Natural killer cell treated with Interleukin-12 subunit alpha and Interleukin-12 subunit beta and Interleukin-15 and Interleukin-18, amount 100 ng/mL, for 72 hours (primary cell): ENCODE measurements at regions not wholly inside any gene's neighbourhood (a gene's known extent, or its start where the extent isn't known, plus 50 kb on each side); places are given as distances from the start of the nearest gene placed in this dataset.

Experiments used
- ATAC-seq, 2 donors: fragments of 150-1000 bp; cut with Tn5 transposase in 1 of 2; sonication (Bioruptor Pico), chemical (Tn5 transposase) in 1 of 2; 2 replicates each; pipeline ENCODE4 v1.10.0; 2021
- DNase-seq: peaks from one replicate; pipeline ENCODE4 v3.0.0; 2022; ENCODE audit warnings: low spot score
- H3K27ac Mint-ChIP-seq, 2 donors: 1 replicate in 1 of 2; 2 replicates in 1 of 2; pipeline ENCODE4 v1.8.0; 2022; ENCODE audit warnings: mixed read lengths in 2 of 2, mild to moderate bottlenecking in 1 of 2, moderate library complexity in 1 of 2
- H3K27me3 Mint-ChIP-seq, 2 donors: 1 replicate in 1 of 2; 2 replicates in 1 of 2; pipeline ENCODE4 v1.8.0; 2022; ENCODE audit warnings: mixed read lengths in 2 of 2
- H3K36me3 Mint-ChIP-seq: one replicate; pipeline ENCODE4 v1.8.0; 2022; ENCODE audit warnings: mixed read lengths
- H3K4me1 Mint-ChIP-seq, 2 donors: 1 replicate in 1 of 2; 2 replicates in 1 of 2; pipeline ENCODE4 v1.8.0; 2022; ENCODE audit warnings: low read depth in 2 of 2, mixed read lengths in 2 of 2, mild to moderate bottlenecking in 1 of 2
- H3K4me3 Mint-ChIP-seq: one replicate; pipeline ENCODE4 v1.8.0; 2022; ENCODE audit warnings: mixed read lengths
- H3K9me3 Mint-ChIP-seq: 2 replicates; pipeline ENCODE4 v1.8.0; 2022; ENCODE audit warnings: mixed read lengths

- Mint-ChIP-seq H3K27ac (no peak overlapping the region), H3K4me3 (no peak overlapping the region)
These were observed 295.5 kb downstream of the KCNRG start for GRCh38 chr13:50310734-50311133.

GRCh38 chr13:50318887-50319286 lies 303.6 kb downstream of the KCNRG start:
- Mint-ChIP-seq H3K4me1 (peaks cover 26 to 42% of the 10 kb centered on the region in 2 donors), H3K9me3 (no peaks in the 10 kb centered on the region), H3K36me3 (peaks cover 5% of the 10 kb centered on the region), H3K27me3 (no peaks in the 10 kb centered on the region), H3K27ac (peak overlapping the region; percentile 87 to 88), H3K4me3 (no peak overlapping the region)
- DNase-seq: no peak
- ATAC-seq: peak in 1 of 2 donors; percentile 55

More at GRCh38 chr13:50310734-50311133, 295.5 kb downstream of the KCNRG start:
- ATAC-seq (no peak), DNase-seq (no peak)
- Mint-ChIP-seq H3K9me3 (no peaks in the 10 kb centered on the region), H3K36me3 (peaks cover under 1% of the 10 kb centered on the region), H3K27me3 (no peaks in the 10 kb centered on the region), H3K4me1 (peaks cover 7 to 18% of the 10 kb centered on the region in 2 donors)

- H3K9me3 Mint-ChIP-seq: peaks cover 3% of the 10 kb centered on the region
- peak overlapping the region; percentile 67 for H3K4me3 Mint-ChIP-seq
- peaks cover 29 to 49% of the 10 kb centered on the region in 2 donors for H3K4me1 Mint-ChIP-seq
These were observed 304.5 kb downstream of the KCNRG start for GRCh38 chr13:50319635-50320255.

GRCh38 chr13:50320271-50320862 lies 305.1 kb downstream of the KCNRG start:
- peak overlapping the region; percentile 87 to 88 for H3K27ac Mint-ChIP-seq
- peaks cover 16% of the 10 kb centered on the region for H3K36me3 Mint-ChIP-seq
- H3K27me3 Mint-ChIP-seq: no peaks in the 10 kb centered on the region
- H3K4me1 Mint-ChIP-seq: peaks cover 32 to 52% of the 10 kb centered on the region in 2 donors
- DNase-seq: no peak
- H3K9me3 Mint-ChIP-seq: peaks cover 3% of the 10 kb centered on the region
- ATAC-seq: no peak
- H3K4me3 Mint-ChIP-seq: peak overlapping the region; percentile 67

More at GRCh38 chr13:50319635-50320255, 304.5 kb downstream of the KCNRG start:
- H3K27ac Mint-ChIP-seq: peak overlapping the region; percentile 87 to 88
- no peaks in the 10 kb centered on the region for H3K27me3 Mint-ChIP-seq
- peaks cover 13% of the 10 kb centered on the region for H3K36me3 Mint-ChIP-seq
- DNase-seq (no peak), ATAC-seq (peak; percentile 78 to 90)

GRCh38 chr13:50322006-50322405 lies 306.8 kb downstream of the KCNRG start:
- H3K9me3 Mint-ChIP-seq: peaks cover 3% of the 10 kb centered on the region
- H3K27me3 Mint-ChIP-seq: no peaks in the 10 kb centered on the region
- H3K4me1 Mint-ChIP-seq: peaks cover 35 to 61% of the 10 kb centered on the region in 2 donors
- no peak overlapping the region for H3K4me3 Mint-ChIP-seq
- H3K27ac Mint-ChIP-seq: peak overlapping the region in 1 of 2 donors; percentile 20
- ATAC-seq (no peak), DNase-seq (no peak)
- H3K36me3 Mint-ChIP-seq: peaks cover 16% of the 10 kb centered on the region

- H3K27ac Mint-ChIP-seq: no peak overlapping the region
- DNase-seq: no peak
- ATAC-seq: no peak
- H3K36me3 Mint-ChIP-seq: peaks cover 16% of the 10 kb centered on the region
- no peak overlapping the region for H3K4me3 Mint-ChIP-seq
- no peaks in the 10 kb centered on the region for H3K27me3 Mint-ChIP-seq
- peaks cover 3% of the 10 kb centered on the region for H3K9me3 Mint-ChIP-seq
- peaks cover 32 to 57% of the 10 kb centered on the region in 2 donors for H3K4me1 Mint-ChIP-seq
These were observed 308.3 kb downstream of the KCNRG start for GRCh38 chr13:50323440-50324065.

GRCh38 chr13:50326271-50326670 lies 311.0 kb downstream of the KCNRG start:
- H3K4me3 Mint-ChIP-seq: no peak overlapping the region
- peaks cover 3% of the 10 kb centered on the region for H3K9me3 Mint-ChIP-seq
- H3K27ac Mint-ChIP-seq: peak overlapping the region in 1 of 2 donors; percentile 6
- DNase-seq (no peak), ATAC-seq (no peak)
- peaks cover 16% of the 10 kb centered on the region for H3K36me3 Mint-ChIP-seq
- H3K27me3 Mint-ChIP-seq: no peaks in the 10 kb centered on the region
- peaks cover 15 to 32% of the 10 kb centered on the region in 2 donors for H3K4me1 Mint-ChIP-seq

- ATAC-seq (no peak), DNase-seq (no peak)
- Mint-ChIP-seq H3K9me3 (peaks cover 3% of the 10 kb centered on the region), H3K4me3 (no peak overlapping the region), H3K27me3 (no peaks in the 10 kb centered on the region), H3K27ac (peak overlapping the region in 1 of 2 donors; percentile 6), H3K36me3 (peaks cover 16% of the 10 kb centered on the region), H3K4me1 (peaks cover 15 to 32% of the 10 kb centered on the region in 2 donors)
These were observed 311.6 kb downstream of the KCNRG start for GRCh38 chr13:50326811-50327210.

GRCh38 chr13:50334115-50334778 lies 319.0 kb downstream of the KCNRG start:
- H3K4me1 Mint-ChIP-seq: peaks cover 10 to 13% of the 10 kb centered on the region in 2 donors
- H3K27ac Mint-ChIP-seq: peak overlapping the region in 1 of 2 donors; percentile 66
- no peak for DNase-seq
- H3K36me3 Mint-ChIP-seq: no peaks in the 10 kb centered on the region
- H3K27me3 Mint-ChIP-seq: no peaks in the 10 kb centered on the region
- no peaks in the 10 kb centered on the region for H3K9me3 Mint-ChIP-seq
- no peak for ATAC-seq
- H3K4me3 Mint-ChIP-seq: no peak overlapping the region

- DNase-seq: no peak
- Mint-ChIP-seq H3K27ac (peak overlapping the region in 1 of 2 donors; percentile 66), H3K4me3 (no peak overlapping the region), H3K36me3 (no peaks in the 10 kb centered on the region), H3K4me1 (peaks cover 10 to 13% of the 10 kb centered on the region in 2 donors), H3K9me3 (no peaks in the 10 kb centered on the region), H3K27me3 (no peaks in the 10 kb centered on the region)
- ATAC-seq: no peak
These were observed 319.7 kb downstream of the KCNRG start for GRCh38 chr13:50334944-50335343.

- H3K27ac Mint-ChIP-seq: peak overlapping the region in 1 of 2 donors; percentile 66
- H3K4me1 Mint-ChIP-seq: peaks cover 4 to 5% of the 10 kb centered on the region in 2 donors
- DNase-seq (no peak), ATAC-seq (no peak)
- peaks cover 5% of the 10 kb centered on the region for H3K36me3 Mint-ChIP-seq
- no peaks in the 10 kb centered on the region for H3K9me3 Mint-ChIP-seq
- peaks cover 0 to 2% of the 10 kb centered on the region in 2 donors for H3K27me3 Mint-ChIP-seq
- no peak overlapping the region for H3K4me3 Mint-ChIP-seq
These were observed 324.0 kb downstream of the KCNRG start for GRCh38 chr13:50339271-50339670.

- Mint-ChIP-seq H3K9me3 (no peaks in the 10 kb centered on the region), H3K27me3 (peaks cover 0 to 2% of the 10 kb centered on the region in 2 donors), H3K4me1 (peaks cover 6% of the 10 kb centered on the region in 2 donors), H3K4me3 (no peak overlapping the region), H3K36me3 (peaks cover 5% of the 10 kb centered on the region), H3K27ac (no peak overlapping the region)
- no peak for ATAC-seq
- DNase-seq: no peak
These were observed 324.9 kb downstream of the KCNRG start for GRCh38 chr13:50340146-50340545.

- peaks cover 0 to 2% of the 10 kb centered on the region in 2 donors for H3K27me3 Mint-ChIP-seq
- ATAC-seq (no peak), DNase-seq (no peak)
- peak overlapping the region in 1 of 2 donors; percentile 44 for H3K27ac Mint-ChIP-seq
- H3K9me3 Mint-ChIP-seq: no peaks in the 10 kb centered on the region
- H3K4me3 Mint-ChIP-seq: no peak overlapping the region
- peaks cover 5% of the 10 kb centered on the region for H3K36me3 Mint-ChIP-seq
- H3K4me1 Mint-ChIP-seq: peaks cover 6% of the 10 kb centered on the region in 2 donors
These were observed 325.5 kb downstream of the KCNRG start for GRCh38 chr13:50340551-50341287.
